ENCODE measurements at regions not wholly inside any gene's neighbourhood (a gene's known extent, or its start where the extent isn't known, plus 50 kb on each side); places are given as distances from the start of the nearest gene placed in this dataset.

DNA sequence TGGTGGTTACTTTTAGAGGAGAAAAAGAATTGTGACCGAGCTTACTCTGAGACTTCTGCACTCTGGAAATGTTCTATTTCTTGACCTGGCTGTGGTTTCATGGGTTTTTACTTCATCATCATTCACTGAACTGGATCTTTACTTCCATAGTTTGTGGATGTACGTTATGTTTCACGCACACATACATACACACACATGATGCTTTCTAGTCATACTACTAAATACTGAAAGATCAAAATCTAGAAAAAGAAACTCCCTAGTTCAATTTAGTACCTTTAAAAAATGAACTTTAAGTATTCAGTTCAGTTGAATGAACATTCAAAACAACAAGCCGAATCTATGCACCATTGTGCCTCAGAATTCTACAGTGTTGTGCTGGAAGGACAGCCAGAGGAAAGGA lies 65.0 kb downstream of the TEX35 start:
- TF ChIP-seq CTCF (IDR thresholded peaks at IDR 0.05) = no peak
- peaks cover 8% of the 10 kb centered on the region for H3K4me1 ChIP-seq
- H3K9me3 ChIP-seq = no peaks in the 10 kb centered on the region
- intact Hi-C loops (cut with DNase I) = no loop called here
- no peak overlapping the region for H3K27ac ChIP-seq
- ATAC-seq (no peak), DNase-seq (no peak)
- H3K4me3 ChIP-seq = no peak overlapping the region
- WGBS, 3 donors = 88 to 95% (median 91%) methylated on average over 4 of the region's 4 CpGs
- no peaks in the 10 kb centered on the region for H3K36me3 ChIP-seq (ENCODE audit: insufficient read depth in 1 of 2, low read depth in 1 of 2)
- peaks cover 0 to 2% (median 0%) of the 10 kb centered on the region in 3 donors for H3K27me3 ChIP-seq (ENCODE audit: insufficient read depth in 3 of 3, low read length in 2 of 3)

DNA sequence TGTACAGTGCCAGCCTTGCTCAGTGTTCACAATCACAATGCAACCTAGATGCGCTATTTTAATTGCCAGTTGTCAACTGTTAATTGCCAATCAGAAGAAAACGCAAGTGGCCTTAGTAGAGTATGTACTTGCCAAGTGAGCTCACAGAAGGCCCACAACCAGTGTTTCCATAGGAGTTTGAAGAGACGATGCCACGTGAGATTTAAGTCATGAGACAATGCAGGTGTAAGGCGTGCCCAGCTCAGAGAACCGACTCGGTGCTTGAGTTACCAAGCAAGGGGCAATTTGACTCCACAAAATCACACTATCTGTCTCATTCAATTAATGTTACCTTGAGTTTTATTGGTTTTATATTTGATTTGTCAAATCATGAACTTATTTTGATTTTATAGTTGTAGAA lies 65.6 kb downstream of the TEX35 start:
- no peaks in the 10 kb centered on the region for H3K36me3 ChIP-seq (ENCODE audit: insufficient read depth in 1 of 2, low read depth in 1 of 2)
- 87 to 92% (median 91%) methylated on average over 7 of the region's 7 CpGs for WGBS, 3 donors
- intact Hi-C loops (cut with DNase I) = no loop called here
- H3K9me3 ChIP-seq = no peaks in the 10 kb centered on the region
- no peak for ATAC-seq
- peaks cover 8% of the 10 kb centered on the region for H3K4me1 ChIP-seq
- peaks cover 0 to 2% (median 0%) of the 10 kb centered on the region in 3 donors for H3K27me3 ChIP-seq (ENCODE audit: insufficient read depth in 3 of 3, low read length in 2 of 3)
- H3K4me3 ChIP-seq = no peak overlapping the region
- H3K27ac ChIP-seq = no peak overlapping the region
- TF ChIP-seq CTCF (IDR thresholded peaks at IDR 0.05) = no peak
- DNase-seq = no peak

DNA sequence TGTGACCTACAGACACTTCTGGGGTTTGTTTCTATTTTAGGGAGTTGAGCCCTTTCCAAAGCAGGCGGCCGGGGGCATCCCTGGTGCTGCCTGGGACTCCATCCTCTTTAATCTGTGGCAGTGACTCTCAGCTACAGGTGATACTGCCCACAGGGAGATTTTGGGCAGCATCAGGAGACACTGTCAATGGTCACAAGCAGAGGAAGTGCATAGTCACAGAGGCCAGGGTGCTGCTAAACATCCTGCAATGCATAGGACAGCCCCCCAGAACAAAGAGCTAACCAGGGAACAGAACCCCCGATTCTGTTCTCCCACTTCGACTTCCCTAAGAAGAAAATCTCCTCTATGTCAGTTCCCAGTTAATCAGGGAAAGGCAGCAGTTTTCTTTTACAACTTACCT lies 66.2 kb downstream of the TEX35 start:
- WGBS, 3 donors = 62 to 78% (median 63%) methylated on average over 4 of the region's 4 CpGs
- Histone ChIP-seq H3K4me3 (no peak overlapping the region), H3K36me3 (ENCODE audit: insufficient read depth in 1 of 2, low read depth in 1 of 2) (no peaks in the 10 kb centered on the region), H3K4me1 (peaks cover 8% of the 10 kb centered on the region), H3K27ac (no peak overlapping the region), H3K27me3 (ENCODE audit: insufficient read depth in 3 of 3, low read length in 2 of 3) (peaks cover 0 to 2% (median 0%) of the 10 kb centered on the region in 3 donors), H3K9me3 (no peaks in the 10 kb centered on the region)
- intact Hi-C loops (cut with DNase I) = no loop called here
- no peak for ATAC-seq
- TF ChIP-seq CTCF (IDR thresholded peaks at IDR 0.05) = no peak
- DNase-seq = no peak

GRCh38 chr1:178579562-178579961 lies 66.7 kb downstream of the TEX35 start:
- no peak for TF ChIP-seq CTCF (IDR thresholded peaks at IDR 0.05)
- intact Hi-C loops (cut with DNase I) = no loop called here
- Histone ChIP-seq H3K4me1 (peaks cover 8% of the 10 kb centered on the region), H3K36me3 (ENCODE audit: insufficient read depth in 1 of 2, low read depth in 1 of 2) (no peaks in the 10 kb centered on the region), H3K9me3 (no peaks in the 10 kb centered on the region), H3K4me3 (no peak overlapping the region), H3K27me3 (ENCODE audit: insufficient read depth in 3 of 3, low read length in 2 of 3) (peaks cover 0 to 2% (median 0%) of the 10 kb centered on the region in 3 donors), H3K27ac (no peak overlapping the region)
- 82 to 89% (median 83%) methylated on average over 6 of the region's 6 CpGs for WGBS, 3 donors
- DNase-seq (no peak), ATAC-seq (no peak)

DNA sequence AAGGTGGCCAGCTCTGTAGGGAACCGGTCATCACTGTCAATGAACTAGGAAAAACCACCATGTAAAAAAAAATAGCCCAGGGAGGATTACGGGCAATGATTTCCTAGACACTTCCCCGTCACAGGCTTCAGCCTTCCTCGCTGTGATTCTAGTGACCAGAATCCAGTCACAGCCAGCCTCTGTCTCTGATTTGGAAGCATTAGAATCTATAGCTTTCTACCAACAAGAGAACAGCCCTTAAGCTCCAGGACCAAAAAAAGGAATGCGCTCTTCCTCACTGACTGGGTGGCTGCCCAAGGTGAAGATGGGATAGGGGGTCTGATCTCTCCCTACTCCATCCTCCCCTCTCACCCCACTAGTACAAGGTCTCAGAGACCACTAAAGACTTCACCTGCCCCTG lies 67.2 kb downstream of the TEX35 start:
- H3K27me3 ChIP-seq (ENCODE audit: insufficient read depth in 3 of 3, low read length in 2 of 3) = peaks cover 0 to 2% (median 0%) of the 10 kb centered on the region in 3 donors
- no peak for ATAC-seq

More for the DNA sequence above, 67.2 kb downstream of the TEX35 start:
- Histone ChIP-seq H3K27ac (no peak overlapping the region), H3K4me3 (no peak overlapping the region), H3K4me1 (peaks cover 8% of the 10 kb centered on the region), H3K9me3 (no peaks in the 10 kb centered on the region), H3K36me3 (ENCODE audit: insufficient read depth in 1 of 2, low read depth in 1 of 2) (no peaks in the 10 kb centered on the region)
- intact Hi-C loops (cut with DNase I) = no loop called here
- no peak for DNase-seq
- TF ChIP-seq CTCF (IDR thresholded peaks at IDR 0.05) = no peak
- 95 to 97% (median 96%) methylated on average over 5 of the region's 5 CpGs for WGBS, 3 donors

All from psoas muscle (tissue), 7 donors.